IPS DF 4.7 (cell line): ENCODE measurements at regions not wholly inside any gene's neighbourhood (a gene's known extent, or its start where the extent isn't known, plus 50 kb on each side); places are given as distances from the start of the nearest gene placed in this dataset.
"Not testable (repeated sequence)": the region's sequence is repeated elsewhere in the genome, so short reads cannot be mapped to it uniquely, and the experiment has no call there.

Source experiments
- DNase-seq: peaks from one replicate; pipeline ENCODE4 v3.0.0-alpha.2; 2013; ENCODE audit warnings: low spot score; ENCODE audit errors: extremely low read depth

DNA sequence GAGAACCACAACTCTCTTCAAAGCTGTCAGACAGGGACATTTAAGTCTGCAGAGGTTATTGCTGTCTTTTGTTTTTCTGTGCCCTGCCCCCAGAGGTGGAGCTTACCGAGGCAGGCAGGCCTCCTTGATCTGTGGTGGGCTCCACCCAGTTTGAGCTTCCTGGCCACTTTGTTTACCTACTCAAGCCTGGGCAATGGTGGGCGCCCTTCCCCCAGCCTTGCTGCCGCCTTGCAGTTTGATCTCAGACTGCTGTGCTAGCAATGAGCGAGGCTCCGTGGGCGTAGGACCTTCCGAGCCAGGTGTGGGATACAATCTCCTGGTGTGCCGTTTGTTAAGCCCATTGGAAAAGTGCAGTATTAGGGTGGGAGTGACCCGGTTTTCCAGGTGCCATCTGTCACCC is 822.1 kb downstream of the KCNMA1 start:
- DNase-seq, result not testable (repeated sequence)

DNA sequence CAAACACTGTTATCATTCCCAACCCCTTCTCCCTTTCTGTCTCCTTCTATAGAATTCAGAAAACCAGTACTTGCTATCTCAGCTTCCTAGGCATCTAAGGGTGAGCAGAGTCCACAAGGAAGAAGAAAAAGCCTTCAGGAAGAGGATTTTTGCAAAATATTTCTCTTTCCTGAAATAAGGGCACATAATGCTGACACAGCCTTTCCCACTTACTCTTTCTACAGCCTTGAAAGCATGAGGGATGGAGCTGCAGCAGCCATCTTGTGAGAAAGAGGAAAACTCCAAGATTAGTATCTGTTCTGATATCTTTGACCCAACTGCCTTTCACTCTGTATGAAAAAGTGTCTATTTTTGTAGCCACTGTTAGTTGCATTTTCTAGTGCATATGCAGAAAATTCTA is 826.2 kb downstream of the KCNMA1 start:
- DNase-seq, result no peak

- no peak for DNase-seq
Observed at GRCh38 chr10:76788452-76788811, 849.2 kb downstream of the KCNMA1 start.

- no peak for DNase-seq
Observed at GRCh38 chr10:76787746-76788451, 849.7 kb downstream of the KCNMA1 start.

- no peak for DNase-seq
Observed at GRCh38 chr10:76786504-76787072, 851.0 kb downstream of the KCNMA1 start.

GRCh38 chr10:76784076-76784475 is 853.5 kb downstream of the KCNMA1 start:
- no peak for DNase-seq

GRCh38 chr10:76779796-76780301 is 857.8 kb downstream of the KCNMA1 start:
- DNase-seq, result no peak

DNA sequence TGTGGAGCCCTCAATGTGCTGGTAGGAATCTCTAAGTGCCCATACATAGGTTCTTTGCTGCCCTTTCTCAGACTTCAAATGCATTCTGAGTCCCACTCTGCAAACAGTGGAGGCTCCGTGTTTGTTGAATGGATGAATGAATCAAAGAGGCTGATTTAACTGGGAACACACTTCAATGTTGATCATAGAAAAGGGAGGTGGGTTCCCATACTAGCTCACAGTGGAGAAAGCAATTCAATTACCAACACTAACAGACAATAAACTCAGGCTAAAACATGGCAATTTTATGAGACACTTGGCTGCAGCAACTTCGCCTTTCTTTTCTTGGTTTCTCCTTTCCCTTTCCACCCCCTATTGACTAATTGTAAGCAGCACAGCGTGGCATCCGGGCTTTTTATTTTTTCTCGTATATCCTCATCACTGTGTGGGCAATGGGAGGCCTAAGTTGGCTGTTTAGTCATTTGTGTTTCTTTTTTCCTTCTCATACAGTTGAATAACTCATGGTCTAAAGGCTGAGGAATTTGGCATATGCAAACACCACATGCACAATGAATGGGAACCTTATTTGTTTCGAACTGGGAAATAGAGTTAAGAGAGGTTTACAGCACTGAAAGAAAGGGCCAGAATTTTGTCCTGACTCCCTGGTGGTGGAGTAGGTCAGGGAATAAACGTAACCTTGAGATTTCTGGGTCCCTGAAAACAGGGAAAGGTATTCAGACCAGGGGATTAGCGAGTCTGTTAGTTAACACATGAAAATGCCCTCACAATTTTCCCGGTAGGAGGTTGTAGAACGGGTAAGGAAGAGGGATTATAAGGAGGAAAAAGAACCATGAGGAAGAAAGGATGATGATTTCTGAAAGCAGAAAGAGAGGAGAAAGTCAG is 858.5 kb downstream of the KCNMA1 start:
- DNase-seq, result peak; percentile 51

GRCh38 chr10:76774987-76775603 is 862.5 kb downstream of the KCNMA1 start:
- DNase-seq, result no peak

- DNase-seq, result no peak
Observed at GRCh38 chr10:76769582-76769981, 868.0 kb downstream of the KCNMA1 start.

- DNase-seq, result no peak
Observed at GRCh38 chr10:76769161-76769560, 868.4 kb downstream of the KCNMA1 start.

- no peak for DNase-seq
Observed at GRCh38 chr10:76766682-76767081, 870.9 kb downstream of the KCNMA1 start.

- DNase-seq, result not testable (repeated sequence)
Observed at GRCh38 chr10:76764921-76765320, 872.7 kb downstream of the KCNMA1 start.

DNA sequence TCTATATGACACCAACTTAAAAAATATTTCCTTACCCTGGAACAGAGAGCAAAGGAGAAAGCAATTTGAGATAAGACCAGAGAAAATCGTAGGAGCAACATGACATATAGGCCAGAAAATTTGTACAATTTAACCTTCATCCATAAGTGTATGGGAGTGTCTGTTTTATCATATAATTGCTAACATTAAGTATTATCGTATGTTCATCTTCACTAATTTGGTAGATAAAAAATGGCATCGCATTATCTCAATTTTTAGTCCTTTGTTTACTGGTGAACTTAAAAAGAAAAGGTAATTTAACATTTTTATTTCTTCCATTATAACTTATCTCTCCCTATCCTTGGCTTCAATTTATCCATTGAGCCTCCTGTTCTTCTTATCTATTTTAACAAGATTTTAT is 873.4 kb downstream of the KCNMA1 start:
- no peak for DNase-seq

DNA sequence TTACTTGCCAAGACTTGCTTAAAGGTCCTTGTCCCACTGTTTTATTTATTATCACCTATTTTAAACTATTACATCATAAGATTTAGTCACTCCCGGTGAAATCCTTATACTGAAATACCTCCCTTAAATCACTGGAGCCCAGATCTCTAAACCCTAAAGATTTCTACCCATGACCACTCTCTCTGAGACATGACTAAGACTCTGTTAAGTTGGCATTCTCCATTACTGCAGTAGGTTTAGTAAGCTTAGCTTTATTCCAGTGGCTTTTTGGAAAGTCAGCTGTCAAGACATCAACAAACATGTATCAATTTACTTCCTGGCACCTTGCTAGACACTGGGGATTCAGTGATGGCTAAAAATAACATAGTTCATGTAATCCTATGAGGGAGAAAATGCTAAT is 874.2 kb downstream of the KCNMA1 start:
- no peak for DNase-seq

DNA sequence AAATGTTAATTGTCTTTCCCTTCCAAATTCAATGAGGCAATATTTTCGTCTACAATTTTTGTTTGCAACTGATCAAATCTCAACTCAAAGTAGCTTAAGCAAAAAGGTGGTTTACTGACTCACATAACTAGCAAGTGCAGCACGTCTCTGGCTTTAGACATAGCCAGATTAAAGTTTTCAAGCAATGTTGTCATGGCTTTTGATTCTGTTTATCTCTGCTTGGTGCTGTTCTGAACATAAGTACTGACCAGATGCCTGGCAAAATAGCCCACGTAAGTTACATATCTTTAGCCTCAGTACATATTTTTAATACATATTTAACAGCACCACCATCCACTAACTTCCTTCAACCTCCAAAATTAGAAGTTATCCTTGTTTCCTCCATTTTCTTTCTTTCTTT is 877.9 kb downstream of the KCNMA1 start:
- DNase-seq, result no peak

DNA sequence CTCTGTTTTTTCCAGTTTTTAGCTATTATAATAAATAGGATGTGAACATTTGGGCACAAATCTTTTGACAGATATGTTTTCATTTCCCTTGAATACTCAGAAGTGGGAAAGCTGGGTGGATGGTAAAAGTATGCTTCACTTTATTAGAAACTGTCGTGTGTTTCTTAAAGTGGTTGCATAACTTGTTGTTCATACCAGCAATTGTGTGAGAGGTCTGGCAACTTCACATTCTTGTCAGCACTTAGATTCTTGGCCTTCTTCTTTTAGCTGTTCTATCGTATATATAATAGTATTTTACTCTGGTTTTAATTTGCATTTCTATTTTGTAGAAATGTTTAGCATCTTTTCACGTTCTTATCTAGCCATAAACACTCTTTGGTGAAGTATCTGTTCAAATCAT is 894.4 kb downstream of the KCNMA1 start:
- DNase-seq, result no peak

DNA sequence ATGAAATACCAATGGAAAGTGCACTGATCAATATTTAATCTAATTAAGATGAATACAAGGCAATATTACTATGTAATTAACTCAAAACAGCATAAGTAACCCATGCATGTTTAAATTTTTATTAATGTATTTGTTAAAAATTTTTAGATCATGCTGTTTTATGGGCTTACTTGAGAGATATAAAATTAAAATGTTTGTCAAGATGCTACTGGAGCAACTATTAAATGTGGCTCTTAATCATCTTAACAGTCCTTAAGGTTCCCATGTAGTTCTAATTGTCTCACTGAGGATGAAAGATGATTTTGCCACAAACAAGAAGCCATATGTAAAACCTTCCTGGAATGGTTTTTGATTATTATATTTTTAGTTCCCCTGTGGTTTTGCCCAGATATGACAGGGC is 897.1 kb downstream of the KCNMA1 start:
- DNase-seq, result no peak

- no peak for DNase-seq
Observed at GRCh38 chr10:76738991-76739390, 898.6 kb downstream of the KCNMA1 start.

- DNase-seq, result no peak
Observed at GRCh38 chr10:76736815-76737618, 900.6 kb downstream of the KCNMA1 start.

DNA sequence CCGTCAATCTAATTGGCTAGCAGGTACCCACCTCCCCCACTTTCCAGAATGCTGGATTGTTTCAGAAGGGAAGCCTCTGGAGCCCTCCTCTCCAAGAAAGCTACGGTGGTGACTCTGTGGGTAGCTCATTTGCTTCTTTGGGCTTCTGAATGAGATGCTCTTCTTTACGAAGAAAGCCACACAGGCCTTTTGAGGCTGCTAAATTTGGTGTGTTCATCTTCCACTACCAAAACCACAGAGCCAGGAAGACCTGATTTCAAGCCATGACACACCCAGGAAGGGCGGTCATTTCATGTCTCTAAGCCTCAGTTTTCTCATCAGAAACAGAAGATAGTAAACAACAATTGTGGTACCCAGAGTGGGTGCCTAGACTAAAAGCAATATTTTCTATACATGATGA is 901.2 kb downstream of the KCNMA1 start:
- DNase-seq, result no peak
